Stimulated activated CD8-positive, alpha-beta memory T cell treated with anti-CD3 and anti-CD28 coated beads, Interleukin-15, amount 100 ng/mL, for 1 hour (primary cell): ENCODE measurements at regions not wholly inside any gene's neighbourhood (a gene's known extent, or its start where the extent isn't known, plus 50 kb on each side); places are given as distances from the start of the nearest gene placed in this dataset.
A peak's percentile ranks its signal among the peaks of the same experiment; 100 is the strongest.

Experiments used
- DNase-seq: peaks from one replicate; pipeline ENCODE4 v3.0.0-alpha.2; 2020; ENCODE audit warnings: low read depth

DNA sequence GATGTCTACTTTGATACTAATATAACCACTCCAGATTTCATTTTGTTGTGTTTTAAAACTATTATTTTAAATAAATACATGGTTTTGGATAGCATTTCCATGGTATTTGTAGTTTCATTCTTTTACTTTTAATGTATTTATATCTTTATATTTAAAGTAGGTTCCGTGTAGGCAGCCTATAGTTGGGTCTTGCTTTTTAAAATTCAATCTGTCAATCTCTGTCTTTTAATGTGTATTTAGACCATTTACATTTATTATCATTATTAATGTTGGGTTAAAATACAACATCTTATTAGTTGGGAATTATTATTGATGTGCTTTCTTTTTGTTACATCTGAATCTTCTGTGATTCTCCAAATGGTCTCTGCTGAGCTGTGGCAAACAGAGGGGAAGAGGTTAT is 412.1 kb downstream of the NPIPA7 start:
- no peak for DNase-seq

DNA sequence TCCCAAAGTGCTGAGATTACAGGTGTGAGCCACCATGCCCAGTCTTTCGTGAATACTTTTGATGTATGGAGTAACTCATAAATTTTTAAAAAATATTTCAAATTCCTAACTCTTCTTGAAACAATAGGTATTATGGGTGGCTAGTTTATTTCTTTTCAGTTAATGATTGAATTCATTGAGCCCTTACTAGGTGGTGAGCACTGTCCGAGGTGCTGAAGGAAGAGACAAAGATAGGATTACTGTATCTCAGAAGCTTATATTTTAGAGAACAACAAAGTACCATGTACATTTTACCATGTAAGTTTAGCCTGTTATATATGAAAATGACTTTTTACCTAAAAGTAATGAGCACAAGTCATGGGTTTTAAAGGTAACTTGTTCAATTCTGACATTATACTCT is 418.3 kb downstream of the NPIPA7 start:
- no peak for DNase-seq

DNA sequence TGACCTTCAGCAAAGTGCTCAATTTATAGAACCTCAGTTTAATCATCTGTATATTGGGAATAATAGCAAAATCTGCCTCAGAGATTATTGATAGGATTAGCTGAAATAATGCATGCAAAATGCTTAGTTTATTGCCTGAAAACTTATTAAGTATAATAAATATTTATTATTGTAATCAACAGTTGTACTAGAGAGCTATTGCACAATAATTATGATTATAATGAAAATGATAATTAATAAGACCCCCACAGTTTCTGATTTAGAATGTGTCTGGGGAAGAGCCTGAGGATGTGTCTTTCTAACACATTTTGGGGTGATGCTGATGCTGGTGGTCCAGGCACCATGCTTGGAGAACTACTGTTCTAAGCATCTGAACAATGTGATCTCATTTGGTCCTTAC is 419.6 kb downstream of the NPIPA7 start:
- DNase-seq, result no peak

DNA sequence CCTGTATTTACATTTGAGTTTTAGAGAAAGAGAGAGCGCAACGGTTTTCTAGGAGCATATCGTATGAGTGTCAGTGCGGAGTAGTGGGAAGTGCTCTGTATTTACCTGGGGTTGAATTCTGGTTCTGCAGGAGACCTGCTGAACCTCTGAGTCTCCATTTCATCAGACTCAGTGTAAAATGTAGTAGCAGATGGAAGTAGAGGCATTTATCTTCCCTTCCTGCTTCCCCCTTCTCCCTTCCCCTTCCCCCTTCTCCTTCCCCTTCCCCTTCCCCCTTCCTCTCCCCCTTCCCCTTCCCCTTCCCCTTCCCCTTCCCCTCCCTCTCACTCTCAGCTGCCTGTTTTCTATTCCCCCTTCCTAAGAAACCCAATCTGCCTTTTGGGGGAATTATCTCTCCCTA is 426.9 kb downstream of the NPIPA7 start:
- no peak for DNase-seq

DNA sequence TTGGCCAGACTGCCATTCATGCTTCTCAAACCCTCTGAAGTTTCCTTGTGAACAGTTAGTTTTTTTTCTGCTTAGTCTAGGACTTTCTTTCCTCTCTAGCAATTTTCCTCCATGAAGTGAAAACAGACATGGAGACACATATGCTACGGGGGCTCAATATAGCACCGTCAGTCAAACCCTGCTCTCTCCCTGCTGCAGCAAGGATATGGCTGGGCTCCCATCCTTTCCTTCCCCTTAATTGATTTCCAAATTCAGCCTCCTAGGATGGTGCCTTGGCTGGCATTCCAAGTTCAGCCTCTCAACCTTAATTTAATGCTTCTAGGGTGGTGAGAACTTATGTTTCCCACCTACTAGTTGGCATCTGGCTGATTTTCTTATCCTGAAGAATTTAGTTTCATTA is 436.7 kb downstream of the NPIPA7 start:
- no peak for DNase-seq

DNA sequence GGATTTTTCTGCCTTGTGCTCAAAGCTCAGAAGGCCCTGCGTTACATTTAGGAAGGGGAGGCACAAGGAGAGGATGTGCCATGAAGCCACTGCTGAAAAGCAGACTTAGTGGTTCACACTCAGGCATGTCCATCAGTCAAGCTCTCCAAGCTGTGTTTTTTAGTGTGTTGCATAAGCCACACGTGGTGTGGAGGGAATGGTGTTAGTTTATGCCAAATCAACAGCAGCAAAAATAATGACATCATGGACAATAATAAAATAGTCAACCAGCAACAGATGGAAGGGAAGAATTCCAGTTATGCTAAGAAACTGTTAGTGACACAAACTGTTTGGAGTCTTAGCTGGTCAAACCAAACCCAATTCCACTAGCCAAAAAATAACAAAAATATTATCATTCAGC is 438.3 kb downstream of the NPIPA7 start:
- DNase-seq, result no peak

DNA sequence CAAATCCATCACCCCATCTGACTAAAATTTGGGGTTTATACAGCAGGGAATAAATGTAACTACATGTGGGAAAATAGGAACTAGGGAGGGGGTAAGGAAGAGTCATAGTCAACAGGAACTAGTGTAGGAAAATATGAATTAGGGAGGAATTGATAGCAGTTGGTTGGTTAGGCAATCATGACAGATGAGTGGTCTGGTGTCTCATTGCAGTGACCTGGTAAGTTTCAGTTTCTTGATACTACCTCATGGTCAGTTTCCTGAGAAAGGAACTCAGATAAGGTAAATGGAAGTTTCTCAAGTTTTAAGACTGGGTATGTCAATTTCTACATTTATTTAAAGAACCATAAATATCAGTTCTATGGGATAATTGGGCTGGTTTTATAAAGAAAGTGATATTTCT is 442.3 kb downstream of the NPIPA7 start:
- DNase-seq, result no peak

DNA sequence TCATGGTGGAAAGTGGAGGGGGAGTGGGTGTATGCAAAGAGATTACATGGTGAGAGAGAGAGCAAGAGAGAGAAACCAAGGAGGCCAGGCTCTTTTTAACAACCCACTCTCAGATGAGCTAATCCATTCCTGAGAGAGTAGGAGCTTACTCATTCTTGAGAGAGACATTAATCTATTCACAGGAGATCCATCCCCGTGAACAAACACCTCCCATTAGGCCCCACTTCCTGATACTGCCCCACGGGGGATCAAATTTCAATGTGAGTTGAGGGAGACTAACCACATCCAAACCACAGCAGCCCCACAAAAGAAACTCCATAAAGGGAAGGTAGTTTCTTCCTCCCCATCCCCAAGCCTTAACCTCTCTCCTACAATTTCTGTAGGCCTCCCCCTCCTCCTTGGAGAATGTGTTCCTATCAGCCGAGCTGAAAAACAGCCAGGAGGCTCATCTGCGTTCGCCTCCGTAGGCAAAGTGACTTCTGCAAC is 450.0 kb downstream of the NPIPA7 start:
- no peak for DNase-seq

DNA sequence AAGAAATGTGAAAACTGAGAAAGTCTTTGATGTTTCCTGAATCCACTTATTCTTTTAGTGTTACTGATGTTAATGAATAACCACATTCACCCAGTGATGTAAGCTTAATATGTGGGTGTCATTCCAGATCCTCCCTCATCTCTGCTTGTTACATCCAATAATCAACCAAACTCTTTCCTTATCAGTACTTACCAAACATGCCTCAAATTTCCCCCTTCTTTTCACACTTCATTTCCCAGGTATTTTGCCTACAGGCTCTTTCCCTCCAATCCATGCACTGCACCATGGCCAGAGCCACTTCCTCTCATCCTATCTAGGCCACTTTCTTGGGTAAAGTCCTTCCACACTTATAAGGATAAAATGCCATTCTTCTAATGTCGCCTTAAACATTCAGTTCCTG is 451.5 kb downstream of the NPIPA7 start:
- DNase-seq, result no peak

DNA sequence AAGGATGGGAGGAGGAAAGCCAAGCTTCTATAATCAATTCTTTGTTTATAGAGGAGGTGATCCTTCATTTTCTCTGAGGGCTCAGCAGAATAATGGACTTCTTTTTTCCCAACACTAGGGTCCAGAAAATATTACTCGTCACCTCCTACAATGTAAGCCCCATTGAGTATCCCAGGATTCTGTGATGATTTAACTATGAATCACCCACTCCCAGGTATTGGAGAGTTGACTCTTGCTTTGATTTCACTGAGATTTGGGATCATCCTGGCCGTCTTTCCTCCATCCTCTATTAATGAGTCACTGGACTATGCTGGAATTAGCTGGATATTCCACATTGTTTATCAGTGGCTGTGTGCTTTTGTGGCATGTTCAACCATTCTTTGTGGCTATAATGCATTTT is 452.0 kb downstream of the NPIPA7 start:
- DNase-seq, result no peak

DNA sequence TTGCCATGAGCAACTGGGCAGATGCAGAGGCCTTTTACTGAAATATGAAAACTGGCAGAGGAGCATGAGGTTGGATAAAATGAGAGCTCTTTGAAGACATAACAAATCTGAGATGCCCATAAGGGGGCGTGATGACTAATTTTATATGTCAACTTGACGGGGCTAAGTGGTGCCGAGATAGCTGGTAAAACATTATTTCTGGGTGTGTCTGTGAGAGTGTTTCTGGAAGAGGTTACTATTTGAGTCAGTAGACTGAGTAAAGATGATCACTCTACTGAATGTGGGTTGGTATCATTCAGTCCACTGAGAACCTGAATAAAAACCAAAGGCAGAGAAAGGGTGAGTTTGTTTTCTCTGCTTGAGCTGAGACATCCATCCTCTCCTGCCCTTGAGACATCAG is 454.2 kb downstream of the NPIPA7 start:
- no peak for DNase-seq

DNA sequence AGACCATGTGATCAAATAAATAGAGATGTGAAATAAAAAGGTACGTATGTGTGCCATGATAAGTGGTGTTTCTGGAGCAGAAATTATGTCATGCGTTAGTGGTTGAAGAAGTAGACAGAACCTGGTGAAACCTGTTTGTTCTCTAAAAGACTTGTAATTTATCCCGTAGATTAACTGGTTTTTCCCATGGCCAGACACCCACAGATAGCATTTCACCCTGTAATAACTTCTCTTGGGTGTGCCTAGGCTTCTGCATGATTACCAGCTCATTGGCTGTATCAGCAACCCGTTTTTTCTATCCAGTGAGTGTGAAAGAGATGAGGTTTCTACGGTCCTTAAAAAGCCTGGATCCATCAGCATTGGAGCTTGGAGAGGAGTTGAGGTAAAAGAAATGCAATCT is 471.3 kb downstream of the NPIPA7 start:
- no peak for DNase-seq

DNA sequence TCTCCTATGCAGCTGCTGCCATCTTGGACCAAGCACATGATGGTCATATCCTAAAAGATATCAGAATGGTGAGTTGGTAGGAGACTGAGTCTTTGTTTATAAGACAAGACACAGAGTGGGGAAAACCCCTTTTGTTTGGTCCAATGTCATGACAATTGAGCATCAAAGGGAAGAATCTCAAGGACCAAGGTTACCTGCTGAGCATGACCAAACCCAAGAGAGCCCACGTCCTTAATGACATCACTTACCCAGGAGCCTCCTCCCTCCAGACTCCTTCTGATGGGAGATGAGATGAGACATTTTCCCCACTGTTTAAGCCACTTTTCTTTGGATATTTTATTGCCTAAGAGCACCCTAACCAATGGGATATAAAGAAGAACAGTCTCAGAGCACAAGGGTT is 478.1 kb downstream of the NPIPA7 start:
- DNase-seq, result no peak

DNA sequence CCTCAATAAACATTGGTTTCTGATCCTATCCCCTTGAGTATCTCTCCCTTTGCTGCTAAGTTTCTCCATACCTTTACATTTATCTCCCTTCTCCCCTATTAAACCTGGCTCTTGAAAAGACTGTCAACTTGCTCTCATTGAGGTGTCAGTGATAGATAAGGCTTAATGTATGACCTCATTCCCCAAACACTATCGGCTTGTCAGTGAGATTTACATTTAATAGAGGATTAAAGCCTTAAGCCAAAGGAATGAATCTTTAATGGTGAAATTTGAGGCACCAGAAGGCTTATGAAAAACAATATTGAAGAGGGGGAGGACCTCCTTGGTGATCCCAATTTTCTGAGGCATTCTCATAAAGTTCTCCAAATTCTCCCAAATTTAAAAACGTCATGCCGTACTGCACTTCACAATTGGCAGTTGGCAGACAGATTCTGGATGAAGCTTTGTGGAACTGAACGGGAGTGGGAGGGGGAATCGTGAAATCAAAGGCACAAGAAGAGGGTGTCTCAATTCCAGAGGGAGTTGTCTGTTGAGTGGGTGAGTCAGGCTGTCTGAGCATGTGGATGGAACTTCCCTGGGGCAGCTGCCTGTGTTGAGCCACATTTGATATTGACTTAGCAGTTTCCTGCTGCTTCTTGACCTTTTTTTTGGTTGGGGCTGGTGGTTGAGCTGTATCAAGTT is 478.8 kb downstream of the NPIPA7 start:
- DNase-seq, result no peak

DNA sequence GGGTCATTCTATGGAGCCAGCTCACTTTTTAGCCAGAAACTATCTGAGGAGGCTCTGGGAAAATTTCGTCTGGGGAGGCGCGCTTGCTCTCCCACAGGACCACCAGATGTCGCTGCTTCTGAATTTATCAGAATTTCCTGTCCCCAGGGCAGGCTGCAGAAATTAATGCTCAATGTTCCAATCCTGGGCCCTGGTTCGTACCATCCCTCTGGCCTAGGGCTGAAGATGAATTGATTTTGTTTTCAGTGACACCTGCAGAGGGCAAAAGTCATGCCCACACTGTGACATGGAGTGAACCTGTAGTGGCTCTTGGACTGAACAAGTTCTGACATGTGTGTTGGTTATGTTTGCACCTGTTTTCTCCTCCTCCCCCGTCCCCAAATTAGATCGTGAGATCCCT is 482.6 kb downstream of the NPIPA7 start:
- peak; percentile 28 for DNase-seq

DNA sequence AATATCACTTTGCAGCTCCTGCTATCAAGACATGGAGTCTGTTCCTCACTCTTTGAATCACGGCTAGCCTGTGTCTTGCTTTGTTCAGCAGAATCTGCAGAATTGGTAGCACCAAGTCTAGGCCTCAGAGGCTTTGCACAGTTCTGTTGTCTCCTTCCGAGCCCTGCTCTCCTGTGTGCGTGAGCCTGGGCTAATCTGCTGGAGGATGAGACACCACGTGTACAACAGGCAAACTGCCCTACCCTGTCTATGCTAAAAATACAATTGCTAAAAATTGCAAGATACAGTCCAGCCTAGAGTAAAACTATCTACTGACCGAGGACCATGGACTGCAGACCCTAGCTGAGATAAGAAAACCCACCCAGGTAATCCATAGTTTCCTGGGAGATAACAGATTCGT is 484.7 kb downstream of the NPIPA7 start:
- no peak for DNase-seq

DNA sequence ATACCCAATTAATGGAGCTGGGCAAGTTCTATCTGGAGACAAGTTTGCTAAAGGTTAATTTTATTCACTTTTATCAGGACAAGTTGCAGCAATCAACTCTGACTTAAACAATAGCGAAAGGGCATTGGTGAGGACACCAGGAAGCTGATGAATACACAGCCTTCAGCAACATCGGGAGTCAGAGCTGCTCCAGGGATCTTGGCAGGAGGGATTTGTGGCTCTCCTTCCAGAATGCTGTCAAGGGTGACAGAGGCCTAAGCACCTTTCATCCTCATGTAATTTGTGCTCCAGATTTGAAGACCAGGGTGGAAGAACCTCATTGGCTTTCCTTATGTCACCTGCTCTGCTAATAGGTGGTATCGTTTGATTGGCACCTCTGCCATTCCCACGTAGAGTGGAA is 485.6 kb downstream of the NPIPA7 start:
- no peak for DNase-seq

DNA sequence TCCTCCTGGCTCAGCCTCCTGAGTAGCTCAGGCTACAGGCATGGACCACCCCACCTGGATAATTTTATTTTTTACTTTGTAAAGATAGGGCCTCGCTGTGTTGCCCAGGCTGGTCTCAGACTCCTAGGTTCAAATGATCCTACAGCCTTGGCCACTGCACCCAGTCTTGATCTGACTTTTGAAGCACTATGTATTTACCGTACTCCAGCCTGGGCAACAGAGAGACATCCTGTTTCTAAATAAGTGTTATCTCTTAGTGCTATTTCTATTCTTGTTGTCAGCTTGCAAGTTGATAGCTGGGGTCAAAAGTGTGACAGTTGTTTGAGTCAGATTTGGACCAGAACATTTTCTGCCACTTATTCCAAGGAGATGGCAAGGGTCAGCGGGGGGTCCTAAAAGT is 486.4 kb downstream of the NPIPA7 start:
- DNase-seq, result no peak

DNA sequence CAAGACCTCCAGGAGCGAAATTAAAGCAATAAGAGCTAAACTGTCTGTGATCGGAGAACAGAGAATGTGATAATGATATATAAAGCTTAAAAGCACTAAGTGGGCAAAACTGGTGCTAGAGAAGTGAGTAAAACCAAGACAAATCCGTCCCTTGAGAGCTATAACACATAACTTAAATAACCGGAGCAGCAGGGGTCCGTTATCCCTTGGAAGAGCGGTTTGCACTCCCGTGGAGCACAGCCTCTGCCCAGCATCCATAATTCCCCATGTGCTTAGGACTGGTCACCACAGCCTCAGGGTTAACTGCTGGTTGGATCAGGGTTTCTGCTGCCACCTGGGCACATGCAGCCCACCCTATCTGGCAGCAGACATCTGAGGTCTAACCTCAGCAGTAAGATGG is 489.0 kb downstream of the NPIPA7 start:
- DNase-seq, result no peak

DNA sequence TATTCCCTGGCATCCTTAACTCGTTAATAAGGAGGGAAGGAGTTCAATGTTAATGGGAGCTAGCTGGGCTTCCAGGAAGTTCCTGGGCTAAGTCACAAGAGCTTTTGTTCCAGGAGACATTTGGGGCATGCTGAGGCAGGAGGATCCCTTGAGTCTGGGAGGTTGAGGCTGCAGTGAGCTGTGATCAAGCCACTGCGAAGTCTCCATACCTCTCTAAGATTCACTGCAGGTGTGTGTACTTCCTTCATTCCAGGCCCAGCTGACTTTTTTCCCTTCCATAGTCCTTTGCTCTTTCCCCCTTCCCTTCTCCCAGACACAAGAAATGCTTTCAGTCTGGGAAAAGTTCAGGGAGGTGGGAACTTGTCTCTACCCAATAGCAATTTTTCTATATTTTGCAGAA is 489.8 kb downstream of the NPIPA7 start:
- no peak for DNase-seq

DNA sequence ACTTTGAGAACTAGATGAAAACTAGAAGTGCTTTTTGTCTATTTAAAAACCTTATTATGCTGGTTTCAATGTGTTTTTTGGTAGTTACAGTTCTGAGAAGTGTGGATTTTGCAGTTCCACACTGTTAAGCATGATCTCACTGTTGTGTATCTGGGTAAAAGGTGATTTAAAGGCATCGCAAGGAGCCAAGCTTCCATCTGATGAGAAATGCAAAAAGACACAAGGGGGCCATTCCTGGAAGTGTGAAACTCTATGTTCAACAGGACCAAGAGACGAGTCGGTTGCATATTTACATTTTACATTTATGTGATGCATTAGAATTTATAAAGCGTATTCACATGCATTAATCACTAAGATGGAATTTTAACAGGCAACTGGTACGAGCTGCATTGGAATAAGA is 490.8 kb downstream of the NPIPA7 start:
- DNase-seq, result no peak

DNA sequence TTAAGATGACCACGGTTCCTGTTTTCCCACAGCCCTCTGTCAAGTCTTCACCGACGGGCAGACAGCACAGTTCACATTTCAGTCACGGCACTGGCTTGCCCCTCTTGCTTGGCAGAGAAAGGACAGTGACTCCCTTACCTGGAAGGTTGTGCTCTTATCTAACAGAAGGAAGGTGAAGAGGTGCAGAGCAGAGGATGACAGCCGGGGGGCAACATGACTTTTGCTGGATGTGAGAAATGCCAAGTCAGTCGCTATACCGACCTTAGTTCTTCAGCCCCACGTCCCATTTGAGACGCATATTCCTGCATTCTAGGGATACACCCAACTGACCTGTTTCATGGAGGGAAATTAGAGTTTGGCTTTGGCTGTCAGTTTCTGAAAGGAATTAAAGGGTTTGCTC is 492.3 kb downstream of the NPIPA7 start:
- no peak for DNase-seq

DNA sequence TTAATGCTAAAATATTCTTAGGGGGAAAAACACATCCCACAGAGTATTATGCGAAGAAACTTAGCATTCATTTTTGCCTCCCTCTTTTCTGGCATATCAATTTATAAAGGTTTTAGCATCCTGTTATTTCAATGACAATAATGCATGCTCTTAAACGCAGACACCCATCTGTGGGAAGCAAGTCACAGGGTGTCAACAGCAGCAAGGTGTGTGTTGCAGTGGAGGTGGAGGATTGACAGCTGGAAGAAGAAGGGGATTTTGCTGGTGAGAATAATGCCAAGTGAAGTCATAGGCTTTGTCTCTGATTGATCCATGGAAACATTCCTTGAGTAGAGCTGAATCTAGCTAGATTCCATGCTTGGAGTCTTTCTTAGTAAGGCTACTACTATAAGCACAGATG is 498.1 kb downstream of the NPIPA7 start:
- DNase-seq, result no peak

DNA sequence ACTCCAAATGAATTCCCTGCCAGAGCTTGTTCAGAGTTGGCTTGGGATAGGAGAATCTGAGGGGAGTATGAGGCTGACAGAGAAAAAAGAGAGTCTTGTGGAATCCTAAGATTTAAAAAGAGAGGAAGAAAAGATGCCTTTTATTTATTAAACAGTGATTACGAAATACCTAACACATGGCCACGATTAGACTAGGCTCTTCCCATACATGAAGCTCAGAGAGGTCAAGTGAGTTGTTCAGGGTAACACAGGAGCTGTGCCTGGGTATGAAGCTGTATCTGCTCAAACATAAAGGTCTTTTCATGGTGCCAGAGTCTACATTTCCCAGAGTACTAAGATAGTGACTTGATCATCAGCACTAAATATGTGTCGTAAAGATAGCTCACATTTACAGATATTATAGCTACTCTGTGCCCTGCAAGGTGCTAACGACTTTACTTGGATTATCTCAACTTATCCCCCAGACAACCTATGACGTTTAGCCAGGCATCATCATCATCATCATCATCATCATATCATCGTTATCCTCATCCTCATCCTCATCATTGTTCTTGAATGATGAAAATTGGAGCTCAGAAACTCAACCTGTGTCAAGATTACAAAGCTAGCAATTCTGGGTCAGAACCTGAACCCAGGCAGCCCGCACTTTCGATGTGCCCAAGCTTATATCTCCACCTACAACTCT is 500.8 kb downstream of the NPIPA7 start:
- no peak for DNase-seq
